GM23338 (cell line): ENCODE measurements at regions not wholly inside any gene's neighbourhood (a gene's known extent, or its start where the extent isn't known, plus 50 kb on each side); places are given as distances from the start of the nearest gene placed in this dataset.

Source experiments
- ATAC-seq: fragments of 200-7000 bp; cut with Tn5 transposase; 3 replicates; pipeline ENCODE4 v1.9.1; 2020
- DNase-seq: peaks from one replicate; pipeline ENCODE4 v3.0.0-alpha.2; 2015; ENCODE audit warnings: low spot score
- H2AFZ ChIP-seq: fragments of 200-600 bp; sonication (generic); 2 replicates; pipeline ENCODE4 v1.8.0; 2016; ENCODE audit warnings: antibody characterized with exemption, mild to moderate bottlenecking, moderate library complexity
- H3F3A ChIP-seq: fragments of 200-600 bp; sonication (generic); replicated peaks from 2 replicates; pipeline ENCODE4 v1.8.0; 2017; ENCODE audit warnings: antibody characterized with exemption, mixed run types, low read depth
- H3K27ac ChIP-seq: fragments of 200-600 bp; sonication (generic); 2 replicates; pipeline ENCODE4 v1.6.1; 2016; ENCODE audit warnings: low read depth
- H3K27me3 ChIP-seq: fragments of 200-600 bp; sonication (generic); 2 replicates; pipeline ENCODE4 v1.8.0; 2016; ENCODE audit warnings: mild to moderate bottlenecking, mixed run types, moderate library complexity; ENCODE audit not compliant: insufficient read depth
- H3K36me3 ChIP-seq: fragments of 200-600 bp; sonication (generic); 2 replicates; pipeline ENCODE4 v1.8.0; 2016; ENCODE audit warnings: mild to moderate bottlenecking; ENCODE audit not compliant: insufficient read depth
- H3K4me1 ChIP-seq: fragments of 200-600 bp; sonication (generic); 2 replicates; pipeline ENCODE4 v1.8.0; 2016; ENCODE audit warnings: mild to moderate bottlenecking, moderate library complexity; ENCODE audit not compliant: insufficient read depth
- H3K4me2 ChIP-seq: fragments of 200-600 bp; sonication (generic); 2 replicates; pipeline ENCODE4 v1.7.1; 2017; ENCODE audit warnings: mixed run types
- H3K4me3 ChIP-seq: fragments of 200-600 bp; sonication (generic); 2 replicates; pipeline ENCODE4 v1.6.1; 2016; ENCODE audit warnings: mixed run types
- H3K79me2 ChIP-seq: fragments of 200-600 bp; sonication (generic); replicated peaks from 2 replicates; pipeline ENCODE4 v1.8.0; 2017; ENCODE audit warnings: mild to moderate bottlenecking; ENCODE audit not compliant: insufficient read depth
- H3K9me2 ChIP-seq: fragments of 200-600 bp; sonication (generic); 2 replicates; pipeline ENCODE4 v1.8.0; 2017; ENCODE audit not compliant: insufficient read depth
- H4K20me1 ChIP-seq: fragments of 200-600 bp; sonication (generic); replicated peaks from 2 replicates; pipeline ENCODE4 v1.8.0; 2017; ENCODE audit warnings: mild to moderate bottlenecking; ENCODE audit not compliant: insufficient read depth
- H3K27ac Mint-ChIP-seq: 2 replicates; pipeline ENCODE4 v1.8.0; 2020; ENCODE audit warnings: inconsistent platforms, mild to moderate bottlenecking, moderate library complexity, mixed read lengths
- H3K27me3 Mint-ChIP-seq: 3 replicates; pipeline ENCODE4 v1.8.0; 2022; ENCODE audit warnings: low read depth, mild to moderate bottlenecking, moderate library complexity, mixed read lengths, inconsistent platforms; ENCODE audit not compliant: insufficient read depth, poor library complexity
- H3K36me3 Mint-ChIP-seq: 3 replicates; pipeline ENCODE4 v1.8.0; 2021; ENCODE audit warnings: low read depth, mild to moderate bottlenecking, inconsistent platforms, moderate library complexity, mixed read lengths
- H3K4me1 Mint-ChIP-seq: 3 replicates; pipeline ENCODE4 v1.8.0; 2020; ENCODE audit warnings: mild to moderate bottlenecking, inconsistent platforms, mixed read lengths
- H3K4me3 Mint-ChIP-seq: 3 replicates; pipeline ENCODE4 v1.8.0; 2021; ENCODE audit warnings: moderate library complexity, mild to moderate bottlenecking, inconsistent platforms, mixed read lengths
- H3K9me3 Mint-ChIP-seq: 3 replicates; pipeline ENCODE4 v1.8.0; 2020; ENCODE audit warnings: moderate library complexity, mild to moderate bottlenecking, inconsistent platforms, mixed read lengths
- CREB1 ChIP-seq: fragments of 250-450 bp; sonication (Bioruptor Pico); IDR thresholded peaks from 2 replicates; pipeline ENCODE4 v1.5.0; 2020; ENCODE audit warnings: low read depth, mild to moderate bottlenecking, moderate library complexity
- EZH2 ChIP-seq: fragments of 200-600 bp; sonication (generic); IDR thresholded peaks from one replicate; pipeline ENCODE4 v1.8.0; 2017; ENCODE audit warnings: antibody characterized with exemption, mild to moderate bottlenecking, low read depth; ENCODE audit not compliant: unreplicated experiment
- EZH2phosphoT487 ChIP-seq: fragments of 200-600 bp; sonication (generic); IDR thresholded peaks from one replicate; pipeline ENCODE4 v1.8.1; 2018; ENCODE audit warnings: antibody characterized with exemption; ENCODE audit not compliant: unreplicated experiment
- JUNB ChIP-seq: IDR thresholded peaks from one replicate; pipeline ENCODE4 v1.6.1; 2016; ENCODE audit warnings: antibody characterized with exemption; ENCODE audit not compliant: unreplicated experiment
- NANOG ChIP-seq: IDR thresholded peaks from 2 replicates; pipeline ENCODE4 v1.6.1; 2016; ENCODE audit warnings: antibody characterized with exemption, borderline replicate concordance
- POLR2AphosphoS5 ChIP-seq: IDR thresholded peaks from 2 replicates; pipeline ENCODE4 v1.6.1; 2016; ENCODE audit warnings: antibody characterized with exemption, low read depth
- STAT1 ChIP-seq: IDR thresholded peaks from one replicate; pipeline ENCODE4 v1.6.1; 2016; ENCODE audit warnings: antibody characterized with exemption; ENCODE audit not compliant: unreplicated experiment
- ZNF114 ChIP-seq: fragments of 250-450 bp; sonication (Bioruptor Pico); IDR thresholded peaks from 2 replicates; pipeline ENCODE4 v1.5.0; 2020; ENCODE audit warnings: mild to moderate bottlenecking, moderate library complexity
- ZNF331 ChIP-seq: fragments of 250-450 bp; sonication (Bioruptor Pico); IDR thresholded peaks from 2 replicates; pipeline ENCODE4 v1.5.0; 2020; ENCODE audit warnings: low read depth, mild to moderate bottlenecking, moderate library complexity
- TF ChIP-seq, protein P1 (sequence below), 2 experiments: fragments of 200-600 bp in 1 of 2; sonication (generic) in 1 of 2; conservative IDR thresholded peaks; 2 replicates each; pipeline versions ENCODE4 v1.5.1 to v1.6.1; 2016 to 2017; ENCODE audit warnings: antibody characterized with exemption in 2 of 2, low read depth in 2 of 2, mild to moderate bottlenecking in 2 of 2, moderate library complexity in 1 of 2
- TF ChIP-seq, protein P2 (sequence below): IDR thresholded peaks from 2 replicates; pipeline ENCODE4 v1.6.1; 2016; ENCODE audit warnings: antibody characterized with exemption
- TF ChIP-seq, protein P3 (sequence below): fragments of 250-450 bp; sonication (Bioruptor Pico); IDR thresholded peaks from 2 replicates; pipeline ENCODE4 v1.5.0; 2020; ENCODE audit warnings: mild to moderate bottlenecking, moderate library complexity
- TF ChIP-seq, protein P4 (sequence below): IDR thresholded peaks from one replicate; pipeline ENCODE4 v1.6.1; 2018; ENCODE audit warnings: antibody characterized with exemption; ENCODE audit not compliant: unreplicated experiment

DNA sequence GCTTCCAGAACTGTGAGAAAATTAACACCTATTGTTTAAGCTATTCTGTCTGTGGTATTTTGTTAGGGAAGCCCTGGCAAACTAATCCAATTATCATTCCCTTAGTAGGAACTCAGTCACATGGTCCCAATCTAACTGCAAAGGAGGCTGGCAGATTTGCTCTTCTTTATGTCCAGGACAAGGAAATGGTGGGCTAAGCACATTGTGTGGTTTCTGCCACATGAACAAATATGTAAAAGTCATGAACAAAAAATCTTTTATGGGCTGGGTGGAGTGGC is 278.6 kb upstream of the RPL38 start:
- Mint-ChIP-seq H3K4me1 (peaks cover 3% of the 10 kb centered on the region; the same call in 2 of the 3 replicates), H3K36me3 (no peaks in the 10 kb centered on the region), H3K27me3 (no peaks in the 10 kb centered on the region), H3K9me3 (peaks cover 9% of the 10 kb centered on the region; the same call in 1 of the 3 replicates), H3K4me3 (no peak overlapping the region), H3K27ac (no peak overlapping the region)
- Histone ChIP-seq H3K4me3 (no peak overlapping the region), H3K4me1 (no peaks in the 10 kb centered on the region), H3K9me2 (no peaks in the 10 kb centered on the region), H2AFZ (no peak overlapping the region), H3K4me2 (no peak overlapping the region), H3K36me3 (no peaks in the 10 kb centered on the region), H3K27ac (no peak overlapping the region), H3F3A (no peaks in the 10 kb centered on the region), H4K20me1 (no peaks in the 10 kb centered on the region), H3K79me2 (no peaks in the 10 kb centered on the region), H3K27me3 (no peaks in the 10 kb centered on the region)
- no peak for DNase-seq
- TF ChIP-seq CREB1 (CRISPR knock-in tag) (no peak), ZNF331 (CRISPR knock-in tag) (no peak), EZH2phosphoT487 (no peak), ZNF114 (CRISPR knock-in tag) (no peak), POLR2AphosphoS5 (no peak), NANOG (no peak), STAT1 (no peak), JUNB (no peak), EZH2 (no peak)
- TF ChIP-seq, protein P1, sequence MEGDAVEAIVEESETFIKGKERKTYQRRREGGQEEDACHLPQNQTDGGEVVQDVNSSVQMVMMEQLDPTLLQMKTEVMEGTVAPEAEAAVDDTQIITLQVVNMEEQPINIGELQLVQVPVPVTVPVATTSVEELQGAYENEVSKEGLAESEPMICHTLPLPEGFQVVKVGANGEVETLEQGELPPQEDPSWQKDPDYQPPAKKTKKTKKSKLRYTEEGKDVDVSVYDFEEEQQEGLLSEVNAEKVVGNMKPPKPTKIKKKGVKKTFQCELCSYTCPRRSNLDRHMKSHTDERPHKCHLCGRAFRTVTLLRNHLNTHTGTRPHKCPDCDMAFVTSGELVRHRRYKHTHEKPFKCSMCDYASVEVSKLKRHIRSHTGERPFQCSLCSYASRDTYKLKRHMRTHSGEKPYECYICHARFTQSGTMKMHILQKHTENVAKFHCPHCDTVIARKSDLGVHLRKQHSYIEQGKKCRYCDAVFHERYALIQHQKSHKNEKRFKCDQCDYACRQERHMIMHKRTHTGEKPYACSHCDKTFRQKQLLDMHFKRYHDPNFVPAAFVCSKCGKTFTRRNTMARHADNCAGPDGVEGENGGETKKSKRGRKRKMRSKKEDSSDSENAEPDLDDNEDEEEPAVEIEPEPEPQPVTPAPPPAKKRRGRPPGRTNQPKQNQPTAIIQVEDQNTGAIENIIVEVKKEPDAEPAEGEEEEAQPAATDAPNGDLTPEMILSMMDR (conservative IDR thresholded peaks at IDR 0.05; ENCODE audit: low read depth in 2 of 2): no peak
- TF ChIP-seq, protein P2, sequence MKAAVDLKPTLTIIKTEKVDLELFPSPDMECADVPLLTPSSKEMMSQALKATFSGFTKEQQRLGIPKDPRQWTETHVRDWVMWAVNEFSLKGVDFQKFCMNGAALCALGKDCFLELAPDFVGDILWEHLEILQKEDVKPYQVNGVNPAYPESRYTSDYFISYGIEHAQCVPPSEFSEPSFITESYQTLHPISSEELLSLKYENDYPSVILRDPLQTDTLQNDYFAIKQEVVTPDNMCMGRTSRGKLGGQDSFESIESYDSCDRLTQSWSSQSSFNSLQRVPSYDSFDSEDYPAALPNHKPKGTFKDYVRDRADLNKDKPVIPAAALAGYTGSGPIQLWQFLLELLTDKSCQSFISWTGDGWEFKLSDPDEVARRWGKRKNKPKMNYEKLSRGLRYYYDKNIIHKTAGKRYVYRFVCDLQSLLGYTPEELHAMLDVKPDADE: no peak
- TF ChIP-seq, protein P3, sequence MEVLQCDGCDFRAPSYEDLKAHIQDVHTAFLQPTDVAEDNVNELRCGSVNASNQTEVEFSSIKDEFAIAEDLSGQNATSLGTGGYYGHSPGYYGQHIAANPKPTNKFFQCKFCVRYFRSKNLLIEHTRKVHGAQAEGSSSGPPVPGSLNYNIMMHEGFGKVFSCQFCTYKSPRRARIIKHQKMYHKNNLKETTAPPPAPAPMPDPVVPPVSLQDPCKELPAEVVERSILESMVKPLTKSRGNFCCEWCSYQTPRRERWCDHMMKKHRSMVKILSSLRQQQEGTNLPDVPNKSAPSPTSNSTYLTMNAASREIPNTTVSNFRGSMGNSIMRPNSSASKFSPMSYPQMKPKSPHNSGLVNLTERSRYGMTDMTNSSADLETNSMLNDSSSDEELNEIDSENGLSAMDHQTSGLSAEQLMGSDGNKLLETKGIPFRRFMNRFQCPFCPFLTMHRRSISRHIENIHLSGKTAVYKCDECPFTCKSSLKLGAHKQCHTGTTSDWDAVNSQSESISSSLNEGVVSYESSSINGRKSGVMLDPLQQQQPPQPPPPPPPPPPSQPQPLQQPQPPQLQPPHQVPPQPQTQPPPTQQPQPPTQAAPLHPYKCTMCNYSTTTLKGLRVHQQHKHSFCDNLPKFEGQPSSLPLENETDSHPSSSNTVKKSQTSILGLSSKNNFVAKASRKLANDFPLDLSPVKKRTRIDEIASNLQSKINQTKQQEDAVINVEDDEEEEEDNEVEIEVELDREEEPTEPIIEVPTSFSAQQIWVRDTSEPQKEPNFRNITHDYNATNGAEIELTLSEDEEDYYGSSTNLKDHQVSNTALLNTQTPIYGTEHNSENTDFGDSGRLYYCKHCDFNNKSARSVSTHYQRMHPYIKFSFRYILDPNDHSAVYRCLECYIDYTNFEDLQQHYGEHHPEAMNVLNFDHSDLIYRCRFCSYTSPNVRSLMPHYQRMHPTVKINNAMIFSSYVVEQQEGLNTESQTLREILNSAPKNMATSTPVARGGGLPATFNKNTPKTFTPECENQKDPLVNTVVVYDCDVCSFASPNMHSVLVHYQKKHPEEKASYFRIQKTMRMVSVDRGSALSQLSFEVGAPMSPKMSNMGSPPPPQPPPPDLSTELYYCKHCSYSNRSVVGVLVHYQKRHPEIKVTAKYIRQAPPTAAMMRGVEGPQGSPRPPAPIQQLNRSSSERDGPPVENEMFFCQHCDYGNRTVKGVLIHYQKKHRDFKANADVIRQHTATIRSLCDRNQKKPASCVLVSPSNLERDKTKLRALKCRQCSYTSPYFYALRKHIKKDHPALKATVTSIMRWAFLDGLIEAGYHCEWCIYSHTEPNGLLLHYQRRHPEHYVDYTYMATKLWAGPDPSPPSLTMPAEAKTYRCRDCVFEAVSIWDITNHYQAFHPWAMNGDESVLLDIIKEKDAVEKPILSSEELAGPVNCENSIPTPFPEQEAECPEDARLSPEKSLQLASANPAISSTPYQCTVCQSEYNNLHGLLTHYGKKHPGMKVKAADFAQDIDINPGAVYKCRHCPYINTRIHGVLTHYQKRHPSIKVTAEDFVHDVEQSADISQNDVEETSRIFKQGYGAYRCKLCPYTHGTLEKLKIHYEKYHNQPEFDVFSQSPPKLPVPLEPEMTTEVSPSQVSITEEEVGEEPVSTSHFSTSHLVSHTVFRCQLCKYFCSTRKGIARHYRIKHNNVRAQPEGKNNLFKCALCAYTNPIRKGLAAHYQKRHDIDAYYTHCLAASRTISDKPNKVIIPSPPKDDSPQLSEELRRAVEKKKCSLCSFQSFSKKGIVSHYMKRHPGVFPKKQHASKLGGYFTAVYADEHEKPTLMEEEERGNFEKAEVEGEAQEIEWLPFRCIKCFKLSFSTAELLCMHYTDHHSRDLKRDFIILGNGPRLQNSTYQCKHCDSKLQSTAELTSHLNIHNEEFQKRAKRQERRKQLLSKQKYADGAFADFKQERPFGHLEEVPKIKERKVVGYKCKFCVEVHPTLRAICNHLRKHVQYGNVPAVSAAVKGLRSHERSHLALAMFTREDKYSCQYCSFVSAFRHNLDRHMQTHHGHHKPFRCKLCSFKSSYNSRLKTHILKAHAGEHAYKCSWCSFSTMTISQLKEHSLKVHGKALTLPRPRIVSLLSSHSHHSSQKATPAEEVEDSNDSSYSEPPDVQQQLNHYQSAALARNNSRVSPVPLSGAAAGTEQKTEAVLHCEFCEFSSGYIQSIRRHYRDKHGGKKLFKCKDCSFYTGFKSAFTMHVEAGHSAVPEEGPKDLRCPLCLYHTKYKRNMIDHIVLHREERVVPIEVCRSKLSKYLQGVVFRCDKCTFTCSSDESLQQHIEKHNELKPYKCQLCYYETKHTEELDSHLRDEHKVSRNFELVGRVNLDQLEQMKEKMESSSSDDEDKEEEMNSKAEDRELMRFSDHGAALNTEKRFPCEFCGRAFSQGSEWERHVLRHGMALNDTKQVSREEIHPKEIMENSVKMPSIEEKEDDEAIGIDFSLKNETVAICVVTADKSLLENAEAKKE (CRISPR knock-in tag): no peak
- TF ChIP-seq, protein P4, sequence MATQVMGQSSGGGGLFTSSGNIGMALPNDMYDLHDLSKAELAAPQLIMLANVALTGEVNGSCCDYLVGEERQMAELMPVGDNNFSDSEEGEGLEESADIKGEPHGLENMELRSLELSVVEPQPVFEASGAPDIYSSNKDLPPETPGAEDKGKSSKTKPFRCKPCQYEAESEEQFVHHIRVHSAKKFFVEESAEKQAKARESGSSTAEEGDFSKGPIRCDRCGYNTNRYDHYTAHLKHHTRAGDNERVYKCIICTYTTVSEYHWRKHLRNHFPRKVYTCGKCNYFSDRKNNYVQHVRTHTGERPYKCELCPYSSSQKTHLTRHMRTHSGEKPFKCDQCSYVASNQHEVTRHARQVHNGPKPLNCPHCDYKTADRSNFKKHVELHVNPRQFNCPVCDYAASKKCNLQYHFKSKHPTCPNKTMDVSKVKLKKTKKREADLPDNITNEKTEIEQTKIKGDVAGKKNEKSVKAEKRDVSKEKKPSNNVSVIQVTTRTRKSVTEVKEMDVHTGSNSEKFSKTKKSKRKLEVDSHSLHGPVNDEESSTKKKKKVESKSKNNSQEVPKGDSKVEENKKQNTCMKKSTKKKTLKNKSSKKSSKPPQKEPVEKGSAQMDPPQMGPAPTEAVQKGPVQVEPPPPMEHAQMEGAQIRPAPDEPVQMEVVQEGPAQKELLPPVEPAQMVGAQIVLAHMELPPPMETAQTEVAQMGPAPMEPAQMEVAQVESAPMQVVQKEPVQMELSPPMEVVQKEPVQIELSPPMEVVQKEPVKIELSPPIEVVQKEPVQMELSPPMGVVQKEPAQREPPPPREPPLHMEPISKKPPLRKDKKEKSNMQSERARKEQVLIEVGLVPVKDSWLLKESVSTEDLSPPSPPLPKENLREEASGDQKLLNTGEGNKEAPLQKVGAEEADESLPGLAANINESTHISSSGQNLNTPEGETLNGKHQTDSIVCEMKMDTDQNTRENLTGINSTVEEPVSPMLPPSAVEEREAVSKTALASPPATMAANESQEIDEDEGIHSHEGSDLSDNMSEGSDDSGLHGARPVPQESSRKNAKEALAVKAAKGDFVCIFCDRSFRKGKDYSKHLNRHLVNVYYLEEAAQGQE: no peak
- ATAC-seq: no peak
